Peyer's patch (tissue), 4 donors: ENCODE measurements at regions not wholly inside any gene's neighbourhood (a gene's known extent, or its start where the extent isn't known, plus 50 kb on each side); places are given as distances from the start of the nearest gene placed in this dataset.

Experiments used
- CTCF ChIP-seq, 6 experiments: fragments of 450-650 bp in 4 of 6; fragments of 200-600 bp in 2 of 6; sonication (generic) in 1 of 6; IDR thresholded peaks; one replicate each; pipeline ENCODE4 v1.5.1; 2017 to 2019; ENCODE audit warnings: antibody characterized with exemption in 6 of 6, mild to moderate bottlenecking in 3 of 6, moderate library complexity in 1 of 6
- POLR2A ChIP-seq, 2 donors: fragments of 450-650 bp; IDR thresholded peaks; one replicate each; pipeline ENCODE4 v1.5.1; 2017; ENCODE audit warnings: antibody characterized with exemption in 2 of 2, mild to moderate bottlenecking in 2 of 2, moderate library complexity in 2 of 2

DNA sequence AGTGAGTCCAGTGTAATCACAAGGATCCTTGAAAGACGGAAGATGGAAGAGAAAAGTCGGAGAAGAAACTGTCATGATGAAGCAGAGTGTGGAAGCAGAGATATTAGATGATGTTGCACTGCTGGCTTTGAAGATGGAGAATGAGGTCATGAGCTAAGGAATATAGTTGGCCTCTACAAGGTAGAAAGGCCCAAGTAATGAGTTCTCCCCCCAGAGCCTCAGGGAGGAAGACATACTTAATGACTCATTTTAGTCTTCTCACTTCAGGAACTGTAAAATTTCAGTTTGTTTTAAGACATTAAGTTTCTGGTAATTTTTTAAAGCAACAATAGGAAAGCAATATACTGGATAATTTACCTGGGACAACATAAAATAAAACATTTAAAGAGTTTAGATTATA lies 1331.5 kb upstream of the PCDH20 start:
- TF ChIP-seq CTCF (IDR thresholded peaks at IDR 0.05), result no peak
- TF ChIP-seq POLR2A (IDR thresholded peaks at IDR 0.05), result no peak
